SIG-M5 treated with dmso at 0.1 percent for 504 hours (cell line): ENCODE measurements at regions not wholly inside any gene's neighbourhood (a gene's known extent, or its start where the extent isn't known, plus 50 kb on each side); places are given as distances from the start of the nearest gene placed in this dataset.

Experiments
- DNase-seq: peaks from one replicate; lab custom pipeline; 2025; ENCODE audit not compliant: unreplicated experiment; lab: John Stamatoyannopoulos, UW

- DNase-seq, result no peak
These were observed 203.5 kb upstream of the PLXNC1 start for GRCh38 chr12:93944911-93945310.

- no peak for DNase-seq
These were observed 201.7 kb upstream of the PLXNC1 start for GRCh38 chr12:93946542-93947150.

GRCh38 chr12:93947486-93947885 is 200.9 kb upstream of the PLXNC1 start:
- DNase-seq, result no peak

GRCh38 chr12:93950311-93950710 is 198.1 kb upstream of the PLXNC1 start:
- DNase-seq, result no peak

GRCh38 chr12:93954166-93955112 is 193.9 kb upstream of the PLXNC1 start:
- DNase-seq, result no peak

GRCh38 chr12:93956551-93956950 is 191.8 kb upstream of the PLXNC1 start:
- no peak for DNase-seq

GRCh38 chr12:93957168-93957567 is 191.2 kb upstream of the PLXNC1 start:
- no peak for DNase-seq

GRCh38 chr12:93957870-93958269 is 190.5 kb upstream of the PLXNC1 start:
- DNase-seq, result no peak

- DNase-seq, result no peak
These were observed 188.7 kb upstream of the PLXNC1 start for GRCh38 chr12:93959657-93960056.

GRCh38 chr12:93960521-93960920 is 187.9 kb upstream of the PLXNC1 start:
- no peak for DNase-seq

- no peak for DNase-seq
These were observed 186.0 kb upstream of the PLXNC1 start for GRCh38 chr12:93962336-93962735.

GRCh38 chr12:93964936-93965335 is 183.4 kb upstream of the PLXNC1 start:
- no peak for DNase-seq

- no peak for DNase-seq
These were observed 181.8 kb upstream of the PLXNC1 start for GRCh38 chr12:93966516-93967133.

- no peak for DNase-seq
These were observed 180.9 kb upstream of the PLXNC1 start for GRCh38 chr12:93967454-93967853.

- no peak for DNase-seq
These were observed 179.7 kb upstream of the PLXNC1 start for GRCh38 chr12:93968536-93969285.

GRCh38 chr12:93970900-93971688 is 177.3 kb upstream of the PLXNC1 start:
- DNase-seq, result no peak

- DNase-seq, result no peak
These were observed 175.8 kb upstream of the PLXNC1 start for GRCh38 chr12:93972411-93973208.

GRCh38 chr12:93974252-93974651 is 174.1 kb upstream of the PLXNC1 start:
- DNase-seq, result no peak

GRCh38 chr12:93976024-93976423 is 172.4 kb upstream of the PLXNC1 start:
- no peak for DNase-seq

- DNase-seq, result no peak
These were observed 171.3 kb upstream of the PLXNC1 start for GRCh38 chr12:93977081-93977480.
